Trophoblast cell (in vitro differentiated cells and primary cell): ENCODE measurements at regions not wholly inside any gene's neighbourhood (a gene's known extent, or its start where the extent isn't known, plus 50 kb on each side); places are given as distances from the start of the nearest gene placed in this dataset.
"Not testable (repeated sequence)": the region's sequence is repeated elsewhere in the genome, so short reads cannot be mapped to it uniquely, and the experiment has no call there.

ENCODE experiments used
- DNase-seq, 2 donors: peaks; one replicate each; pipeline ENCODE4 v3.0.0-alpha.2; 2016
- H2AFZ ChIP-seq: 2 replicates; pipeline ENCODE4 v1.6.1; 2013; ENCODE audit warnings: low read length, moderate library complexity, mild to moderate bottlenecking; ENCODE audit not compliant: insufficient read depth, poor library complexity
- H2AK5ac ChIP-seq: 2 replicates; pipeline ENCODE4 v1.6.1; 2013; ENCODE audit warnings: mild to moderate bottlenecking, low read length
- H2BK120ac ChIP-seq: 2 replicates; pipeline ENCODE4 v1.6.1; 2013; ENCODE audit warnings: low read length, mild to moderate bottlenecking, moderate library complexity; ENCODE audit not compliant: insufficient read depth, poor library complexity
- H2BK12ac ChIP-seq: 2 replicates; pipeline ENCODE4 v1.6.1; 2013; ENCODE audit warnings: mild to moderate bottlenecking, low read length, moderate library complexity
- H2BK5ac ChIP-seq: 2 replicates; pipeline ENCODE4 v1.6.1; 2013; ENCODE audit warnings: low read length, low read depth, moderate library complexity, mild to moderate bottlenecking; ENCODE audit not compliant: poor library complexity
- H3K14ac ChIP-seq: 2 replicates; pipeline ENCODE4 v1.6.1; 2013; ENCODE audit warnings: mild to moderate bottlenecking, low read length
- H3K18ac ChIP-seq: 2 replicates; pipeline ENCODE4 v1.6.1; 2013; ENCODE audit warnings: mild to moderate bottlenecking, low read length
- H3K23ac ChIP-seq: 2 replicates; pipeline ENCODE4 v1.6.1; 2013; ENCODE audit warnings: low read length
- H3K27ac ChIP-seq: 2 replicates; pipeline ENCODE4 v1.5.1; 2013; ENCODE audit warnings: low read depth, mild to moderate bottlenecking, inconsistent platforms, low read length, moderate library complexity
- H3K27me3 ChIP-seq: 2 replicates; pipeline ENCODE4 v1.6.1; 2013; ENCODE audit warnings: inconsistent platforms, mild to moderate bottlenecking, low read length, moderate library complexity; ENCODE audit not compliant: insufficient read depth
- H3K36me3 ChIP-seq, 2 experiments: 1 replicate in 1 of 2; 2 replicates in 1 of 2; pipeline ENCODE4 v1.6.1; 2013; ENCODE audit warnings: low read length in 2 of 2, mild to moderate bottlenecking in 2 of 2, moderate library complexity in 1 of 2; ENCODE audit not compliant: insufficient read depth in 2 of 2, control insufficient read depth in 1 of 2
- H3K4ac ChIP-seq: 2 replicates; pipeline ENCODE4 v1.6.1; 2013; ENCODE audit warnings: low read depth, mild to moderate bottlenecking, low read length, moderate library complexity
- H3K4me1 ChIP-seq, 2 experiments: 1 replicate in 1 of 2; 2 replicates in 1 of 2; pipeline ENCODE4 v1.6.1; 2013; ENCODE audit warnings: low read length in 2 of 2, mild to moderate bottlenecking in 2 of 2, moderate library complexity in 1 of 2; ENCODE audit not compliant: insufficient read depth in 2 of 2, control insufficient read depth in 1 of 2
- H3K4me2 ChIP-seq: 2 replicates; pipeline ENCODE4 v1.6.1; 2013; ENCODE audit warnings: inconsistent platforms, mild to moderate bottlenecking, low read length, moderate library complexity
- H3K4me3 ChIP-seq: 2 replicates; pipeline ENCODE4 v1.5.1; 2013; ENCODE audit warnings: mild to moderate bottlenecking, low read depth, low read length, inconsistent platforms
- H3K79me1 ChIP-seq: one replicate; pipeline ENCODE4 v1.6.1; 2013; ENCODE audit warnings: low read length
- H3K79me2 ChIP-seq: 2 replicates; pipeline ENCODE4 v1.6.1; 2013; ENCODE audit warnings: low read length, mild to moderate bottlenecking; ENCODE audit not compliant: control insufficient read depth, insufficient read depth, poor library complexity
- H3K9ac ChIP-seq: 2 replicates; pipeline ENCODE4 v1.6.1; 2013; ENCODE audit warnings: mild to moderate bottlenecking, low read length
- H3K9me3 ChIP-seq: 2 replicates; pipeline ENCODE4 v1.6.1; 2013; ENCODE audit warnings: low read depth, mild to moderate bottlenecking, control low read depth, inconsistent platforms, low read length; ENCODE audit not compliant: insufficient read depth
- H4K12ac ChIP-seq: 2 replicates; pipeline ENCODE4 v1.6.1; 2013; ENCODE audit warnings: low read depth, mild to moderate bottlenecking, low read length, moderate library complexity
- H4K8ac ChIP-seq: 2 replicates; pipeline ENCODE4 v1.6.1; 2013; ENCODE audit warnings: low read depth, mild to moderate bottlenecking, low read length, moderate library complexity
- H4K91ac ChIP-seq: one replicate; pipeline ENCODE4 v1.6.1; 2013; ENCODE audit warnings: low read depth, mild to moderate bottlenecking, low read length, moderate library complexity
- WGBS: extraction: QIAGEN DNeasy Blood & Tissue Kit; methylation state at CpG from one replicate; pipeline ENCODE4 v1.1.7; 2013; ENCODE audit warnings: missing lambda C conversion rate; ENCODE audit not compliant: insufficient read length, insufficient coverage; ENCODE audit errors: extremely low coverage; 5-methylcytosine and 5-hydroxymethylcytosine counted together

- H3K9me3 ChIP-seq, H3K79me1 ChIP-seq, H2AFZ ChIP-seq, H3K4me2 ChIP-seq, H4K91ac ChIP-seq, H3K9ac ChIP-seq, H2BK12ac ChIP-seq, H3K27me3 ChIP-seq, H2AK5ac ChIP-seq, H2BK120ac ChIP-seq, H3K4me3 ChIP-seq, H3K18ac ChIP-seq, H3K23ac ChIP-seq, DNase-seq, H4K8ac ChIP-seq, H3K79me2 ChIP-seq, H3K27ac ChIP-seq, H3K4ac ChIP-seq, H3K4me1 ChIP-seq, H4K12ac ChIP-seq, H2BK5ac ChIP-seq, H3K14ac ChIP-seq, H3K36me3 ChIP-seq: not testable (repeated sequence)
- WGBS: no CpG with 5 or more reads among the region's 7 CpGs
Measured at GRCh38 chr7:35853194-35853593, 52.3 kb downstream of the SEPTIN7 start.

DNA sequence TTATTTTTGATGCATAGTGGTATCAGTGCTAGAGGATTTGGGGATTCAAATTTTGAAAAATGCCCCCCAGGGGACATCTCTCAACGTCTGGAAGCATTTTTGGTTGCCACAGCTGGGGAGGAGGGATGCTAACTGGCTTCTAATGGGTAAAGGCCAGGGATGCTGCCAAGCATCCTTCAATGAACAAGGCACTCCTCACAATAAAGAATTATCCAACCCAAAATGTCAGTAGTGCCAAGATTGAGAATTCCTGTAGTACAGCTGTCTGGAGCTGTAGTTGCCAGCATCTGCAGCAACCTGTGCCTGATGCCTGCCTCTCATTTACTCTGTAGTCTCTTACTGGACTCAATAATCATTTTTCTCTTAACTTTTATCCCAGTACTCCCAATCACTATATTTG, 53.5 kb downstream of the SEPTIN7 start:
- H3K79me2 ChIP-seq: no peaks in the 10 kb centered on the region
- H3K9ac ChIP-seq: no peak overlapping the region
- H2AK5ac ChIP-seq: no peak overlapping the region
- peak overlapping the region; percentile 12 for H3K4ac ChIP-seq
- no peaks in the 10 kb centered on the region for H3K9me3 ChIP-seq
- H2BK12ac ChIP-seq: no peak overlapping the region
- H4K91ac ChIP-seq: no peak overlapping the region
- H4K12ac ChIP-seq: no peak overlapping the region
- H3K4me2 ChIP-seq: no peak overlapping the region
- H2BK5ac ChIP-seq: no peak overlapping the region
- peaks cover 2 to 3% of the 10 kb centered on the region in 2 experiments for H3K36me3 ChIP-seq
- H4K8ac ChIP-seq: no peak overlapping the region
- no CpG with 5 or more reads among the region's 1 CpG for WGBS
- H2BK120ac ChIP-seq: no peak overlapping the region
- no peak overlapping the region for H3K27ac ChIP-seq
- H3K4me1 ChIP-seq: peaks cover 0 to under 1% of the 10 kb centered on the region in 2 experiments
- H3K79me1 ChIP-seq: no peaks in the 10 kb centered on the region
- no peak overlapping the region for H3K14ac ChIP-seq
- DNase-seq: no peak
- no peak overlapping the region for H2AFZ ChIP-seq
- H3K4me3 ChIP-seq: no peak overlapping the region
- no peak overlapping the region for H3K18ac ChIP-seq
- H3K27me3 ChIP-seq: no peaks in the 10 kb centered on the region
- no peak overlapping the region for H3K23ac ChIP-seq

DNA sequence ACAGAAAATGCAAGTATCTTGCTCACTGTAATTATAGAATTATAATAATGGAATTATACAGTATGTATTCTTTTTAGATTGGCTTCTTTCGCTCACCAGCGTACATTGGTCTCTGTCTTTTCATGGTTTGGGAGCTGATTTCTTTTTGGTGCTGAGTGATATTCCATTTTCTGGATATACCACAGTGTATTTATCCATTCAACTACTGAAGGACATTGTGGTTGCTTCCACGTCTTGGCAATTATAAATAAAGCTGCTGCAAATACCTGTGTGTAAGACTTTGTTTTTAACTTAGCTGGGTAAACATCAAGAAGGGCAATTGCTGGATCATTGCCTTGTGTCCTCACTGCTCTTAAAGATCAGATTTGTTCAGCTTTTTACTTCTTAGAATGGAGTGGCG, 55.3 kb downstream of the SEPTIN7 start:
- no peaks in the 10 kb centered on the region for H3K79me1 ChIP-seq
- no CpG with 5 or more reads among the region's 4 CpGs for WGBS
- H2BK12ac ChIP-seq: no peak overlapping the region
- H2AFZ ChIP-seq: no peak overlapping the region
- no peak overlapping the region for H4K8ac ChIP-seq
- H3K9me3 ChIP-seq: no peaks in the 10 kb centered on the region
- no peak overlapping the region for H3K4me2 ChIP-seq
- H3K18ac ChIP-seq: no peak overlapping the region
- H3K23ac ChIP-seq: no peak overlapping the region
- H3K14ac ChIP-seq: no peak overlapping the region
- H3K27me3 ChIP-seq: no peaks in the 10 kb centered on the region
- no peaks in the 10 kb centered on the region for H3K79me2 ChIP-seq
- no peak overlapping the region for H2BK5ac ChIP-seq
- no peaks in the 10 kb centered on the region for H3K4me1 ChIP-seq
- no peak overlapping the region for H4K91ac ChIP-seq
- H3K4me3 ChIP-seq: no peak overlapping the region
- no peak overlapping the region for H3K9ac ChIP-seq
- H2BK120ac ChIP-seq: no peak overlapping the region
- DNase-seq: no peak
- H2AK5ac ChIP-seq: no peak overlapping the region
- no peak overlapping the region for H4K12ac ChIP-seq
- no peak overlapping the region for H3K4ac ChIP-seq
- peaks cover 2 to 3% of the 10 kb centered on the region in 2 experiments for H3K36me3 ChIP-seq
- H3K27ac ChIP-seq: no peak overlapping the region

DNA sequence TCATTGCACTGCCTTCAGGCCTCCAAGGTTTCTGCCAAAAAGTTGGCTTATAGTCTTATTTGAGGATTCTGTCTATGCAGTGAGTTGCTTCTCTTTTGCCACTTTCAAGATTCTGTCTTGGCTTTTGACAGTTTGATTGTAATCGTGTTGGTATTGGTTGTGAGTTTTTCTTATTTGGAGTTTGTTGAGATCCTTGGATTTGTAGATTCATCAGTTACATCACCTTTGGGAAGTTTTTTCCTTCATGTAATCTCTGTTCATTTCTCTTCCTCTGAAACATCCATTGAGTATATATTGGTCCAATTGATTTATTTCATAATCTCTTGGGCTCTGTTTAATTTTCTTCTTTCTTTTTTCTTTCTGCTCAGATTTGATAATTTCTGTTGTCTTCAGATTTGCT, 59.8 kb downstream of the SEPTIN7 start:
- H2AFZ ChIP-seq: no peak overlapping the region
- no peak for DNase-seq
- H3K14ac ChIP-seq: no peak overlapping the region
- no peak overlapping the region for H3K4me3 ChIP-seq
- H4K8ac ChIP-seq: no peak overlapping the region
- H3K23ac ChIP-seq: no peak overlapping the region
- no peak overlapping the region for H3K9ac ChIP-seq
- peak overlapping the region; percentile 55 for H3K4ac ChIP-seq
- no peak overlapping the region for H4K12ac ChIP-seq
- H3K4me1 ChIP-seq: no peaks in the 10 kb centered on the region
- H3K36me3 ChIP-seq: peaks cover 2 to 5% of the 10 kb centered on the region in 2 experiments
- no peaks in the 10 kb centered on the region for H3K9me3 ChIP-seq
- no peak overlapping the region for H2BK12ac ChIP-seq
- no peak overlapping the region for H3K27ac ChIP-seq
- H2BK120ac ChIP-seq: no peak overlapping the region
- no peak overlapping the region for H2AK5ac ChIP-seq
- H3K79me2 ChIP-seq: no peaks in the 10 kb centered on the region
- no peaks in the 10 kb centered on the region for H3K79me1 ChIP-seq
- no peak overlapping the region for H3K4me2 ChIP-seq
- no peaks in the 10 kb centered on the region for H3K27me3 ChIP-seq
- no CpG with 5 or more reads among the region's 1 CpG for WGBS
- no peak overlapping the region for H3K18ac ChIP-seq
- no peak overlapping the region for H2BK5ac ChIP-seq
- H4K91ac ChIP-seq: no peak overlapping the region
